HG02938 (cell line): ENCODE measurements at regions not wholly inside any gene's neighbourhood (a gene's known extent, or its start where the extent isn't known, plus 50 kb on each side); places are given as distances from the start of the nearest gene placed in this dataset.
"Not testable (repeated sequence)": the region's sequence is repeated elsewhere in the genome, so short reads cannot be mapped to it uniquely, and the experiment has no call there.

Experiments
- ATAC-seq: cut with Tn5 transposase; IDR thresholded peaks from one replicate; pipeline ENCODE4 v1.9.1; 2021; ENCODE audit warnings: mild to moderate bottlenecking, moderate library complexity; ENCODE audit not compliant: unreplicated experiment

GRCh38 chr18:25510096-25510495 is 158.1 kb upstream of the ZNF521 start:
- ATAC-seq = no peak

GRCh38 chr18:25503567-25504081 is 151.7 kb upstream of the ZNF521 start:
- ATAC-seq = no peak

- no peak for ATAC-seq
Observed at GRCh38 chr18:25497151-25497794, 145.3 kb upstream of the ZNF521 start.

GRCh38 chr18:25496544-25496943 is 144.6 kb upstream of the ZNF521 start:
- ATAC-seq = no peak

GRCh38 chr18:25495606-25496005 is 143.6 kb upstream of the ZNF521 start:
- no peak for ATAC-seq

- ATAC-seq = no peak
Observed at GRCh38 chr18:25494888-25495287, 142.9 kb upstream of the ZNF521 start.

GRCh38 chr18:25493401-25493800 is 141.4 kb upstream of the ZNF521 start:
- ATAC-seq = no peak

GRCh38 chr18:25490316-25490715 is 138.3 kb upstream of the ZNF521 start:
- ATAC-seq = no peak

GRCh38 chr18:25473008-25473407 is 121.0 kb upstream of the ZNF521 start:
- no peak for ATAC-seq

GRCh38 chr18:25470756-25471524 is 119.0 kb upstream of the ZNF521 start:
- not testable (repeated sequence) for ATAC-seq

GRCh38 chr18:25470062-25470461 is 118.1 kb upstream of the ZNF521 start:
- no peak for ATAC-seq

GRCh38 chr18:25469489-25469888 is 117.5 kb upstream of the ZNF521 start:
- ATAC-seq = no peak

- no peak for ATAC-seq
Observed at GRCh38 chr18:25467226-25467987, 115.4 kb upstream of the ZNF521 start.

- ATAC-seq = no peak
Observed at GRCh38 chr18:25465152-25465732, 113.3 kb upstream of the ZNF521 start.

GRCh38 chr18:25464227-25464626 is 112.3 kb upstream of the ZNF521 start:
- ATAC-seq = no peak

GRCh38 chr18:25463726-25464125 is 111.8 kb upstream of the ZNF521 start:
- ATAC-seq = no peak

- no peak for ATAC-seq
Observed at GRCh38 chr18:25459814-25460213, 107.8 kb upstream of the ZNF521 start.

- no peak for ATAC-seq
Observed at GRCh38 chr18:25457601-25458000, 105.6 kb upstream of the ZNF521 start.

GRCh38 chr18:25457126-25457525 is 105.2 kb upstream of the ZNF521 start:
- ATAC-seq = no peak

- ATAC-seq = no peak
Observed at GRCh38 chr18:25456334-25457010, 104.5 kb upstream of the ZNF521 start.

- no peak for ATAC-seq
Observed at GRCh38 chr18:25455646-25456045, 103.7 kb upstream of the ZNF521 start.
